GM12891 (cell line): ENCODE measurements at regions not wholly inside any gene's neighbourhood (a gene's known extent, or its start where the extent isn't known, plus 50 kb on each side); places are given as distances from the start of the nearest gene placed in this dataset.

Source experiments
- POLR2A ChIP-seq: IDR thresholded peaks from 2 replicates; pipeline ENCODE4 v1.6.1; 2011; ENCODE audit warnings: low read depth, low read length, control low read depth
- POLR2AphosphoS5 ChIP-seq: IDR thresholded peaks from 2 replicates; pipeline ENCODE4 v1.6.1; 2011; ENCODE audit warnings: low read depth, low read length, control low read depth
- POU2F2 ChIP-seq: IDR thresholded peaks from 2 replicates; pipeline ENCODE4 v1.6.1; 2011; ENCODE audit warnings: low read depth, mild to moderate bottlenecking, control low read depth, low read length, moderate library complexity
- SPI1 ChIP-seq: IDR thresholded peaks from 2 replicates; pipeline ENCODE4 v1.6.1; 2011; ENCODE audit warnings: low read depth, low read length, control low read depth
- TAF1 ChIP-seq: IDR thresholded peaks from 2 replicates; pipeline ENCODE4 v1.6.1; 2011; ENCODE audit warnings: low read depth, low read length, control low read depth

- TF ChIP-seq POLR2AphosphoS5 (no peak), TAF1 (no peak), POLR2A (no peak), POU2F2 (no peak), SPI1 (no peak)
These were observed 394.9 kb upstream of the BOD1L1 start for GRCh38 chr4:14022456-14022855.
